ENCODE measurements at regions not wholly inside any gene's neighbourhood (a gene's known extent, or its start where the extent isn't known, plus 50 kb on each side); places are given as distances from the start of the nearest gene placed in this dataset.

GRCh38 chr12:125254236-125254635 lies 189.0 kb downstream of the AACS start:
- TF ChIP-seq CTCF (IDR thresholded peaks at IDR 0.05; ENCODE audit: insufficient read depth, low read length, poor library complexity, severe bottlenecking): no peak
- TF ChIP-seq EZH2phosphoT487 (conservative IDR thresholded peaks at IDR 0.05; ENCODE audit: low read length): no peak

GRCh38 chr12:125254856-125255255 lies 189.6 kb downstream of the AACS start:
- H3K79me2 ChIP-seq (ENCODE audit: insufficient read depth, low read length): no peaks in the 10 kb centered on the region
- H2AFZ ChIP-seq (ENCODE audit: low read depth, low read length, severe bottlenecking): no peak overlapping the region
- no peaks in the 10 kb centered on the region for H3K9me3 ChIP-seq (ENCODE audit: insufficient read depth, low read length)
- no peak overlapping the region for H3K4me2 ChIP-seq (ENCODE audit: low read depth, low read length, poor library complexity, severe bottlenecking)
- H3K27me3 ChIP-seq (ENCODE audit: low read length): no peaks in the 10 kb centered on the region
- no peak overlapping the region for H3K4me3 ChIP-seq (ENCODE audit: insufficient read depth, low read length, poor library complexity, severe bottlenecking)
- H3F3A ChIP-seq (ENCODE audit: insufficient read depth): no peaks in the 10 kb centered on the region; the same call in 1 of the 2 replicates
- TF ChIP-seq EZH2phosphoT487 (conservative IDR thresholded peaks at IDR 0.05; ENCODE audit: low read length) (no peak), CTCF (IDR thresholded peaks at IDR 0.05; ENCODE audit: insufficient read depth, low read length, poor library complexity, severe bottlenecking) (no peak)
- H3K27ac ChIP-seq (ENCODE audit: low read depth, low read length): no peak overlapping the region
- H4K20me1 ChIP-seq (ENCODE audit: low read depth, low read length): no peaks in the 10 kb centered on the region
- no peaks in the 10 kb centered on the region for H3K36me3 ChIP-seq (ENCODE audit: low read length)
- H3K9ac ChIP-seq (ENCODE audit: low read length): no peak overlapping the region
- H3K9me2 ChIP-seq (replicated peaks; ENCODE audit: insufficient read depth, low read length): no peaks in the 10 kb centered on the region

More at GRCh38 chr12:125254236-125254635, 189.0 kb downstream of the AACS start:
- H3K27me3 ChIP-seq (ENCODE audit: low read length): no peaks in the 10 kb centered on the region
- no peaks in the 10 kb centered on the region for H3K9me3 ChIP-seq (ENCODE audit: insufficient read depth, low read length)
- H2AFZ ChIP-seq (ENCODE audit: low read depth, low read length, severe bottlenecking): no peak overlapping the region
- H3K27ac ChIP-seq (ENCODE audit: low read depth, low read length): no peak overlapping the region
- H3K36me3 ChIP-seq (ENCODE audit: low read length): no peaks in the 10 kb centered on the region
- no peaks in the 10 kb centered on the region for H3K79me2 ChIP-seq (ENCODE audit: insufficient read depth, low read length)
- peaks cover 6% of the 10 kb centered on the region; the same call in 1 of the 2 replicates for H3F3A ChIP-seq (ENCODE audit: insufficient read depth)
- H3K9me2 ChIP-seq (replicated peaks; ENCODE audit: insufficient read depth, low read length): no peaks in the 10 kb centered on the region
- no peak overlapping the region for H3K4me3 ChIP-seq (ENCODE audit: insufficient read depth, low read length, poor library complexity, severe bottlenecking)
- no peaks in the 10 kb centered on the region for H4K20me1 ChIP-seq (ENCODE audit: low read depth, low read length)
- H3K9ac ChIP-seq (ENCODE audit: low read length): no peak overlapping the region
- H3K4me2 ChIP-seq (ENCODE audit: low read depth, low read length, poor library complexity, severe bottlenecking): no peak overlapping the region

- H3K36me3 ChIP-seq (ENCODE audit: low read length): no peaks in the 10 kb centered on the region
These were observed 190.8 kb downstream of the AACS start for GRCh38 chr12:125255935-125256633.

More at GRCh38 chr12:125255935-125256633, 190.8 kb downstream of the AACS start:
- Histone ChIP-seq H3K4me3 (ENCODE audit: insufficient read depth, low read length, poor library complexity, severe bottlenecking) (no peak overlapping the region), H4K20me1 (ENCODE audit: low read depth, low read length) (no peaks in the 10 kb centered on the region), H2AFZ (ENCODE audit: low read depth, low read length, severe bottlenecking) (no peak overlapping the region), H3K9me2 (replicated peaks; ENCODE audit: insufficient read depth, low read length) (no peaks in the 10 kb centered on the region), H3K27me3 (ENCODE audit: low read length) (no peaks in the 10 kb centered on the region), H3K79me2 (ENCODE audit: insufficient read depth, low read length) (no peaks in the 10 kb centered on the region), H3K9ac (ENCODE audit: low read length) (no peak overlapping the region), H3K9me3 (ENCODE audit: insufficient read depth, low read length) (no peaks in the 10 kb centered on the region), H3F3A (ENCODE audit: insufficient read depth) (no peaks in the 10 kb centered on the region), H3K4me2 (ENCODE audit: low read depth, low read length, poor library complexity, severe bottlenecking) (no peak overlapping the region), H3K27ac (ENCODE audit: low read depth, low read length) (no peak overlapping the region)
- TF ChIP-seq EZH2phosphoT487 (conservative IDR thresholded peaks at IDR 0.05; ENCODE audit: low read length) (no peak), CTCF (IDR thresholded peaks at IDR 0.05; ENCODE audit: insufficient read depth, low read length, poor library complexity, severe bottlenecking) (no peak)
